Activated naive CD4-positive, alpha-beta T cell treated with anti-CD3 and anti-CD28 coated beads, Interleukin-2, amount 50 U/mL, for 72 hours (primary cell): ENCODE measurements at regions not wholly inside any gene's neighbourhood (a gene's known extent, or its start where the extent isn't known, plus 50 kb on each side); places are given as distances from the start of the nearest gene placed in this dataset.

Experiments
- ATAC-seq, 2 donors: fragments of 150-1000 bp; cut with Tn5 transposase; 2 replicates each; pipeline ENCODE4 v1.10.0; 2021; ENCODE audit warnings: mild to moderate bottlenecking in 2 of 2, moderate library complexity in 2 of 2
- DNase-seq, 2 donors: peaks; one replicate each; pipeline ENCODE4 v3.0.0; 2021 to 2022; ENCODE audit warnings: low spot score in 2 of 2
- H3K27ac Mint-ChIP-seq, 2 donors: one replicate each; pipeline ENCODE4 v1.8.0; 2022; ENCODE audit warnings: mild to moderate bottlenecking in 2 of 2, mixed read lengths in 2 of 2
- H3K36me3 Mint-ChIP-seq, 2 donors: one replicate each; pipeline ENCODE4 v1.8.0; 2022; ENCODE audit warnings: mixed read lengths in 2 of 2
- H3K9me3 Mint-ChIP-seq, 2 donors: one replicate each; pipeline ENCODE4 v1.8.0; 2022; ENCODE audit warnings: mixed read lengths in 2 of 2

- H3K27ac Mint-ChIP-seq = no peak overlapping the region
- DNase-seq = no peak
Measured at GRCh38 chr6:163935158-163935762, 520.7 kb downstream of the QKI start.

DNA sequence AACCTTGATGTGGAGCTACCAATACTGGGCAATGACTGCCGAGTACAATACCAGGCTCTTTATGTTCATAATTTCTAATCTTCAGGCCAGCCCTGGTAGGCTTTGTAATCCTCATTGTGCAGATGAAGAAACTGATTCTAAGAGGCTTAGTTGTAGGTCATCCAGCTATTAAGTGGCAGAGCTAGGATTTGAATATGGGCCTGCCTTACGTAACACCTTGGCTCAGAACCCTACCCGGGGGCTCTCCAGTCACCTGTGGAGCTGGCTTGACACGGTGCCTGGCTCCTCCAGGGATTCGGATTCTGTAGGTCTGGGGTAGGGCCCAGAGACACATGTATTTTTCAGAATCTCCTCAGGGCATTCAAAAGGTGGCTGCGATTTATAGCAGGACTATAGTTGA is 515.5 kb downstream of the QKI start:
- no peak overlapping the region for H3K27ac Mint-ChIP-seq
- no peak for DNase-seq

More at GRCh38 chr6:163935158-163935762, 520.7 kb downstream of the QKI start:
- no peak for ATAC-seq
- peaks cover 3 to 4% of the 10 kb centered on the region in 2 donors for H3K9me3 Mint-ChIP-seq
- peaks cover 0 to 4% of the 10 kb centered on the region in 2 donors for H3K36me3 Mint-ChIP-seq

DNA sequence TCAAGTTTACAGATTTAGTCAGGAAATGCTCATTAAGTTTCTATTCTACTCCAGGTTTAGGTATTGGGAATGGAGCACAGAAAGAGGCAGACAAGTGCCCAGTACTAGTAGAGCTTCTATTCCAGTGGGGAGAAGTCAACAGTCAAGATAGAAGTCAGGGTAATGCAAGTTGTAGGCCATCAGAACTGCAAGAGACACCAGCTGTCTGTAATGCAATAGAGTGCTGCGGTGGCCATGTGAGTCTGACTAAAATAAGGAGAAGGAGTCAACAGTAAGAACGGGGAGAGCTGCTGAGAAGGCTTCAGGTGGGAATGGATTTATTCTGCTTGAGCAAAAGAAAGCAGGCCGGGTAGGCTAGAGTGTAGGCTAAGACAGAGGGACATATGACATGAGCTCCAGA is 515.0 kb downstream of the QKI start:
- no peaks in the 10 kb centered on the region for H3K36me3 Mint-ChIP-seq
- no peaks in the 10 kb centered on the region for H3K9me3 Mint-ChIP-seq
- DNase-seq (no peak), ATAC-seq (no peak)
- no peak overlapping the region for H3K27ac Mint-ChIP-seq

More for the DNA sequence above, 515.5 kb downstream of the QKI start:
- H3K9me3 Mint-ChIP-seq = no peaks in the 10 kb centered on the region
- ATAC-seq = no peak
- H3K36me3 Mint-ChIP-seq = no peaks in the 10 kb centered on the region

DNA sequence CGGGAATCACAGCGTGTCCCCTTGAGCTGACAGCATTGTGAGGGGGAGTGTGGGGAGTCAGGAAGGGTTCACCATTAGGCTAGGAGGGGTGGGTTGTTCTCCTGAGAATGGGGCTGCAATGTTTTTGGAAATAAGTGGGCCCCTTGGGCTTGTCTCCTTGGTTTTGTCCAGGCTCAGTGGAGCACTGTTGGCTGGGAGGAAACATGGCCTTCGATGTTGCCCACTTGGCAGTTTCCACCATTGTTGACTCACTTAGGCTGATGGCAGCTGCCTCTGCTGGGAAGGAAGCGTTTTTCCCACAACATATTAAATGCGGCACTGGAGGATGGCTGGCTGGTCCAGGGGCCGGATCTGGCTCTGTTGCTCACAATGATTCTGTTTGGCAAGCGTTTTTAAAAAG is 512.1 kb downstream of the QKI start:
- H3K9me3 Mint-ChIP-seq = no peaks in the 10 kb centered on the region
- DNase-seq = no peak
- no peaks in the 10 kb centered on the region for H3K36me3 Mint-ChIP-seq
- no peak overlapping the region for H3K27ac Mint-ChIP-seq
- no peak for ATAC-seq

GRCh38 chr6:163925839-163926238 is 511.3 kb downstream of the QKI start:
- DNase-seq (no peak), ATAC-seq (no peak)
- H3K27ac Mint-ChIP-seq = no peak overlapping the region
- no peaks in the 10 kb centered on the region for H3K9me3 Mint-ChIP-seq
- H3K36me3 Mint-ChIP-seq = no peaks in the 10 kb centered on the region

DNA sequence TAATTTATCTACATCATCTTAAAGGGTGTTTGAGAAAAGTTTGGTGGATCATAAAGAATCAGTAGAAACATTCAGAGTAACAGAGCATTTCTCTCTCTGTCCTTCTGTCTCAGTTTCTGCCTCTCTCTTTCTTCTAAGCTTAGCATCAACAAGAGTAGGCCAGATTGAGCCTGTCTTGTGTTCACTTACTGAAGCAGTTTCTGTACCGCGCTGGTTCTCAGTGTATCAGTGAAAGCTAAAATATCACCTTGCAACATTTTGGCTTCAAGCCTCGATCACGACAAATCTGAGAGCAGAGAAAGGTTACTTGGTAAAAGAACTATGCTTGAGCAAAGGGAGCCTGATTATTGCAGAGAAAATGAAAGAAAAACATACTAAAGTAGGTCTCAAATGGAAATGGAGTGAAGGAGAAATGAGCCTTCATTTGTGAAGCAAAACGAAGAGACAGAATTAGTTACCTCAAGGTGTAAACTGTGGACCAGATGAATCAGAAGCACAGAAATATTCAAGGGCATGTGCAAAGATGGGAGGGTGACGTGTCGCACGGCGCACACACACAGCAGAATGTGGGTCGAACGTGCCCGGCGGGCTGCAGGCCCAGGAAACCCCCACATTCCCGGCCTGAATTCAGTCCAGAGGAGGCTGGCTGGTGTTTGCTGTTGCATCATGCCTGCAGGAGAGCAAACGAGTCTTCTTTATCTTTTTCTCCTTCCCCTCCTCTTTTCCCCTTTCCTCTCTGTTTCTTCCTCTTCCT is 509.3 kb downstream of the QKI start:
- no peaks in the 10 kb centered on the region for H3K36me3 Mint-ChIP-seq
- H3K27ac Mint-ChIP-seq = no peak overlapping the region
- DNase-seq = no peak
- ATAC-seq = no peak
- no peaks in the 10 kb centered on the region for H3K9me3 Mint-ChIP-seq

GRCh38 chr6:163922562-163922961 is 508.0 kb downstream of the QKI start:
- H3K27ac Mint-ChIP-seq = no peak overlapping the region
- no peak for DNase-seq
- H3K9me3 Mint-ChIP-seq = no peaks in the 10 kb centered on the region
- no peaks in the 10 kb centered on the region for H3K36me3 Mint-ChIP-seq
- no peak for ATAC-seq

- H3K36me3 Mint-ChIP-seq = no peaks in the 10 kb centered on the region
- ATAC-seq (no peak), DNase-seq (no peak)
- H3K27ac Mint-ChIP-seq = no peak overlapping the region
- H3K9me3 Mint-ChIP-seq = no peaks in the 10 kb centered on the region
Measured at GRCh38 chr6:163919652-163920051, 505.1 kb downstream of the QKI start.

- no peak for ATAC-seq
- H3K27ac Mint-ChIP-seq = no peak overlapping the region
- H3K36me3 Mint-ChIP-seq = no peaks in the 10 kb centered on the region
- DNase-seq = no peak
- H3K9me3 Mint-ChIP-seq = no peaks in the 10 kb centered on the region
Measured at GRCh38 chr6:163916315-163917081, 502.0 kb downstream of the QKI start.

DNA sequence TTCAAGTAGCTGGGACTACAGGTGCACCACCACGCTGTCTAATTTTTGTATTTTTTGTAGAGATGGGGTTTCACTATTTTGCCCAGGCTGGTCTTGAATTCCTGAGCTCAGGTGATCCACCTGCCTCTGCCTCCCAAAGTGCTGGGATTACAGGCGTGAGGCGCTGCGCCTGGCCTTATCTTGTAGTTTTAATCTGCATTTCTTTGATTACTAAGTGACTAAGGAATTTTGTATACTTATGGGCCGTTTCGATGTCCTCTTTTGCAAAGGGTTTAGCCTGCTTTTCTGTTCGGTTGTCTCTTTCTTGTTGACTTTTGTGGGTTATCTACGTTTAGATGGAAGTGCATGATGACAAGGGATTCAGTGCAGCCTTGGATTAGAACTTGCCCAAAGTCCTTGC is 500.6 kb downstream of the QKI start:
- no peak for ATAC-seq
- no peaks in the 10 kb centered on the region for H3K9me3 Mint-ChIP-seq
- H3K27ac Mint-ChIP-seq = no peak overlapping the region
- no peak for DNase-seq
- H3K36me3 Mint-ChIP-seq = no peaks in the 10 kb centered on the region

GRCh38 chr6:163913045-163913444 is 498.5 kb downstream of the QKI start:
- ATAC-seq = no peak
- H3K9me3 Mint-ChIP-seq = no peaks in the 10 kb centered on the region

DNA sequence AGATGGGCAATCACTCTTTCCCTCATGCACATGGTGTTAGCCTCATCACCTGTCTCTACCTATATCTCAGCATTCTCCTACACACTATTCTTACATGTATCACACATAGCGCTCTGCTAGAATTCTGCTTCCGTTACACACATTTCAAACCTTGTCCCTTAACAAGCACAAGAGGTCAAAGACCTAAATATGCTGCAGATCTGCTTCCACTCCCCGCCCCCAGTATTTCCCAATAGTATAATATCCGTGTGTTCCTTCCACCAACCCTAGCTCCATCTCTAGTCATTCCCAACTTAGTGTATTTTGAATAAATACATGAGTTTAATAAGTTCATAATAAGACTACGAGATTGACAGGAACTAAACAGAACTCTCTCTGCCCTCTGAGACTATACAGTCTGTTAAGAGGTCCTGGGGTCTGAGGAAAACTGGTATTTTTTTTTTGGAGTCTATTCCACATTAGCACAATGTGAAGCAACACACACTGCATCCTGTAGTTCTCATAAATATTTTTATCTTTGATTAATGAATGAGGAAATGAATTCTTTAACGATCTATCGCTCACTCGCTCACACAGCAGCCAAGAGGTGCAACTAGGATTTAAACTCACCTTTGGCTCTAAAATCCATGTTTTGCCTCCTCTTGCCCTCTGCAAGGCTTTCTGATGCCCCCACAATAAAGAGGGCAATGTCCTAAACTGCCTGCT is 491.6 kb downstream of the QKI start:
- Mint-ChIP-seq H3K9me3 (peaks cover 0 to 4% of the 10 kb centered on the region in 2 donors), H3K36me3 (no peaks in the 10 kb centered on the region), H3K27ac (no peak overlapping the region)
- ATAC-seq = no peak
- no peak for DNase-seq

More at GRCh38 chr6:163913045-163913444, 498.5 kb downstream of the QKI start:
- Mint-ChIP-seq H3K27ac (no peak overlapping the region), H3K36me3 (no peaks in the 10 kb centered on the region)
- no peak for DNase-seq

GRCh38 chr6:163904186-163904585 is 489.7 kb downstream of the QKI start:
- ATAC-seq (no peak), DNase-seq (no peak)
- Mint-ChIP-seq H3K9me3 (peaks cover 0 to 4% of the 10 kb centered on the region in 2 donors), H3K36me3 (no peaks in the 10 kb centered on the region), H3K27ac (no peak overlapping the region)

DNA sequence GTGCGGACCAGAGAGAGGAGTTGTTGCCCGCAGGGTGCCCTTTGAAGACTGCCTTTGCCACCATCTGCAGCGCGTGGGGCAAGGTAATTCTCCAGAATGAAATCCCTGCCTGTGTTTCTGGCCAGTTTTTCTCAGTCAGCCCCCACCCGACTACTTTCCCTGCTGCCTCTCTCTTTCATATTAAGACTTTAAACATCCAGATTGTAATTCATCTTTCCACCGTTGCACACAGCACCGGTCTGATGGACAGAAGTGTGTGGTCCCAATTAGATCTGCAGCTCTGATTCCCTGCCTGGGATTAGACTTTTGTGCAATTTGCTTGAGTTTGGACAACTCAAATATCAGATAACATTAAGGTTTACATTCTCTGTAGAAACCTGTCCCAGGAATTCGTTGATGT is 489.0 kb downstream of the QKI start:
- Mint-ChIP-seq H3K27ac (no peak overlapping the region), H3K9me3 (peaks cover 0 to 4% of the 10 kb centered on the region in 2 donors), H3K36me3 (no peaks in the 10 kb centered on the region)
- DNase-seq (no peak), ATAC-seq (no peak)

DNA sequence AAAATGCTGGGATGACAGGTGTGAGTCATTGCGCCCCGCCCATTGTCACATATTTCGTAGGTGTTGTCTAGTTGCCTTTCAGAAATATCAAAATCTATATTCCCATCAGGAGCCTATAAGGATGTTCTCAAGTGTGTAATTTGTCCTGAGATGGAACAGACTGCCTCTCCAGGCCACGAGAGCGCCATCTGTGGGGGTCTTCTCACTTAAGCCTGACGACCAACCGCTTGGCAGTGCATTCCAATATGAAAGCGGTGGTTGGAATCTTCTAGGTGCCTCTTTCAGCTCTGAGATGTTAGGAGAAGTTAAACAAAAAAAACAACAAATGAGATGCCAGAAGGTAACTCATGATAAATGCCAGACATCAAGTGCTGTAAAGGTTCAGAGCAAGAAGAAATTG is 488.5 kb downstream of the QKI start:
- Mint-ChIP-seq H3K27ac (no peak overlapping the region), H3K36me3 (no peaks in the 10 kb centered on the region), H3K9me3 (peaks cover 0 to 4% of the 10 kb centered on the region in 2 donors)
- ATAC-seq (no peak), DNase-seq (no peak)

DNA sequence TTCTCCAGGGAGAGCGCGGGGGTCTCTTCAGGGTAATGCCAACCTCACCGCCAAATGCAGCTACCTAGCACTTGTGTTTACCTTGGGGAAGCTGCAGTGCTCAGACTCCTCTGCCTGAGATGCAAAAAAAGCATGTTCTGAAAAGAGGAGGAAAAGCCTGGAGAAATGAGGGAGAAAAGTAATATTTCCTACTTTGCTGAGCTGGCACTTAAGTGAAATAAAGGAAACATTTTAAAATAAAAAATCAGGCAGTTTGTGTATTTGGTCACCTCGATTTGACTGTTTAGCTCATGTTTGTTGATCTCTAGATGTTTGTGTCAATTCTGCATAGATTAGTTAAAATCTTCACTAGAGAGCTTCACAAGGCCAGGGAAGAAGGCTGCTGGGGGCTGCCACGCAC is 487.2 kb downstream of the QKI start:
- Mint-ChIP-seq H3K36me3 (no peaks in the 10 kb centered on the region), H3K9me3 (peaks cover 0 to 4% of the 10 kb centered on the region in 2 donors), H3K27ac (no peak overlapping the region)
- DNase-seq = no peak
- no peak for ATAC-seq

DNA sequence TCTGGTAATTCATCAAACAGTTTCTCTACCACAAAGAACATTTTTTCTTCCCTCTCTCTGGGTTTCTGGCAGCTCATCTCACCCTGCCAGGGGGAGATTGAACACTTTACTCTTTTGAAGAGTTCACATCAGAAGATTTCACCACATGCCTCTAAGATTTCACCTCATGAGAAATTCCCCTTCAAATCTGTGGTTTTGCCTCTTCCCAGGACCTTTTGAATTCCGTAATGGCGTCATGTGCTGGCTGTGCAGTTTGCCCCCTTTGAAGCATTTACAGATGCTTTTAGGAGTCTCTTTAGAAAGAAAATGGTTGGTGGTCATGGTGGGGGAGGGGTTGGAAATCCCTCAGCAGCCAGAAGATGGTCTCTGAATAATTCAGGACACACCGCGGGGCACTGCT is 486.1 kb downstream of the QKI start:
- ATAC-seq = no peak
- DNase-seq = no peak
- H3K27ac Mint-ChIP-seq = no peak overlapping the region
- H3K36me3 Mint-ChIP-seq = no peaks in the 10 kb centered on the region
- H3K9me3 Mint-ChIP-seq = no peaks in the 10 kb centered on the region
